Breast epithelium (tissue), 4 donors: ENCODE measurements at regions not wholly inside any gene's neighbourhood (a gene's known extent, or its start where the extent isn't known, plus 50 kb on each side); places are given as distances from the start of the nearest gene placed in this dataset.
A peak's percentile ranks its signal among the peaks of the same experiment; 100 is the strongest.

ENCODE experiments used
- DNase-seq, 2 donors: peaks; one replicate each; pipeline ENCODE4 v3.0.0-alpha.2; 2019; ENCODE audit warnings: low spot score in 2 of 2
- H3K27ac ChIP-seq, 2 donors: fragments of 200-600 bp; sonication (generic) in 1 of 2; one replicate each; pipeline ENCODE4 v1.5.1; 2016 to 2019; ENCODE audit warnings: mild to moderate bottlenecking in 1 of 2
- H3K27me3 ChIP-seq, 2 donors: fragments of 200-600 bp; sonication (generic) in 1 of 2; one replicate each; pipeline versions ENCODE4 v1.5.1 to v1.6.0; 2017 to 2019; ENCODE audit warnings: control low read depth in 1 of 2, mild to moderate bottlenecking in 1 of 2
- H3K36me3 ChIP-seq: fragments of 200-600 bp; one replicate; pipeline ENCODE4 v1.5.1; 2019
- H3K4me1 ChIP-seq, 2 donors: fragments of 200-600 bp; sonication (generic); one replicate each; pipeline ENCODE4 v1.5.1; 2016 to 2019; ENCODE audit warnings: control low read depth in 1 of 2
- H3K4me3 ChIP-seq, 3 donors: fragments of 200-600 bp; sonication (generic); 1 replicate in 2 of 3; 2 replicates in 1 of 3; pipeline ENCODE4 v1.5.1; 2016 to 2019; ENCODE audit warnings: mild to moderate bottlenecking in 3 of 3, moderate library complexity in 2 of 3
- H3K9me3 ChIP-seq, 2 donors: fragments of 200-600 bp; sonication (generic) in 1 of 2; one replicate each; pipeline ENCODE4 v1.5.1; 2016 to 2019; ENCODE audit warnings: control low read depth in 1 of 2
- POLR2A ChIP-seq: fragments of 450-650 bp; IDR thresholded peaks from one replicate; pipeline ENCODE4 v1.6.1; 2016; ENCODE audit warnings: antibody characterized with exemption, mild to moderate bottlenecking, moderate library complexity
- POLR2AphosphoS5 ChIP-seq, 3 donors: sonication (generic); formaldehyde crosslinking; IDR thresholded peaks; one replicate each; pipeline ENCODE4 v1.6.1; 2017; ENCODE audit warnings: antibody characterized with exemption in 3 of 3
- intact Hi-C: fragments of 100-400 bp; cut with DNase I; formaldehyde crosslinking; loops from one replicate; pipeline ENCODE4 v1.15.1; 2023; ENCODE audit warnings: low total_unique reads
- TF ChIP-seq, protein P1 (sequence below), 3 donors: fragments of 450-650 bp; IDR thresholded peaks; one replicate each; pipeline ENCODE4 v1.5.1; 2016 to 2017; ENCODE audit warnings: antibody characterized with exemption in 3 of 3, mild to moderate bottlenecking in 3 of 3, moderate library complexity in 3 of 3

GRCh38 chr2:204065566-204065965 lies 129.0 kb downstream of the ICOS start:
- TF ChIP-seq POLR2AphosphoS5 (IDR thresholded peaks at IDR 0.05) (no peak), POLR2A (no peak)
- TF ChIP-seq, protein P1, sequence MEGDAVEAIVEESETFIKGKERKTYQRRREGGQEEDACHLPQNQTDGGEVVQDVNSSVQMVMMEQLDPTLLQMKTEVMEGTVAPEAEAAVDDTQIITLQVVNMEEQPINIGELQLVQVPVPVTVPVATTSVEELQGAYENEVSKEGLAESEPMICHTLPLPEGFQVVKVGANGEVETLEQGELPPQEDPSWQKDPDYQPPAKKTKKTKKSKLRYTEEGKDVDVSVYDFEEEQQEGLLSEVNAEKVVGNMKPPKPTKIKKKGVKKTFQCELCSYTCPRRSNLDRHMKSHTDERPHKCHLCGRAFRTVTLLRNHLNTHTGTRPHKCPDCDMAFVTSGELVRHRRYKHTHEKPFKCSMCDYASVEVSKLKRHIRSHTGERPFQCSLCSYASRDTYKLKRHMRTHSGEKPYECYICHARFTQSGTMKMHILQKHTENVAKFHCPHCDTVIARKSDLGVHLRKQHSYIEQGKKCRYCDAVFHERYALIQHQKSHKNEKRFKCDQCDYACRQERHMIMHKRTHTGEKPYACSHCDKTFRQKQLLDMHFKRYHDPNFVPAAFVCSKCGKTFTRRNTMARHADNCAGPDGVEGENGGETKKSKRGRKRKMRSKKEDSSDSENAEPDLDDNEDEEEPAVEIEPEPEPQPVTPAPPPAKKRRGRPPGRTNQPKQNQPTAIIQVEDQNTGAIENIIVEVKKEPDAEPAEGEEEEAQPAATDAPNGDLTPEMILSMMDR (IDR thresholded peaks at IDR 0.05): no peak
- intact Hi-C loops: no loop called here
- H3K27me3 ChIP-seq: no peaks in the 10 kb centered on the region

GRCh38 chr2:204066051-204066450 lies 129.5 kb downstream of the ICOS start:
- no peak for DNase-seq
- Histone ChIP-seq H3K4me1 (no peaks in the 10 kb centered on the region), H3K9me3 (no peaks in the 10 kb centered on the region), H3K27me3 (no peaks in the 10 kb centered on the region), H3K4me3 (no peak overlapping the region), H3K27ac (no peak overlapping the region), H3K36me3 (no peaks in the 10 kb centered on the region)
- intact Hi-C loops: no loop called here
- TF ChIP-seq POLR2AphosphoS5 (IDR thresholded peaks at IDR 0.05): no peak
- no peak for TF ChIP-seq POLR2A
- TF ChIP-seq, protein P1 (IDR thresholded peaks at IDR 0.05): no peak

More at GRCh38 chr2:204065566-204065965, 129.0 kb downstream of the ICOS start:
- H3K4me3 ChIP-seq: no peak overlapping the region
- no peak for DNase-seq
- no peaks in the 10 kb centered on the region for H3K36me3 ChIP-seq
- H3K27ac ChIP-seq: no peak overlapping the region
- no peaks in the 10 kb centered on the region for H3K9me3 ChIP-seq
- H3K4me1 ChIP-seq: no peaks in the 10 kb centered on the region

DNA sequence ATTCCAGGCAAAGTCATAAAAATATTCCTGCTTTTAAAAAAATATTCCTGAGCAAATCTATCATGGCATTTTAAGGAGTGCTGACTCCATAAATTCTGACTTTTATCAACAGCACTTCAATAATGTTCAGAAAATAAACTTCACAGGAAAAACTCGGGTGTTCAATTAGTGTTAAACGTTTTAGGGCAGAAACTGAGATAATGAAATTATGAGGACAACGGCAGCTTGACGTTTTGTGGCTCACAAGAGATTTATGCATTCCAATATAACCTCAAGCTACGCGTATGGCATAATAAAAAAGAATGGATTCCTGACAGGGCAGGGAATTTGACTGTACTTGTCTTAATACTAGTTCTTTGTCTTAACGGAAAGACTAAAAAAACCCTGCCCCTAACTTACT lies 133.2 kb downstream of the ICOS start:
- H3K27me3 ChIP-seq: no peaks in the 10 kb centered on the region
- H3K4me1 ChIP-seq: no peaks in the 10 kb centered on the region
- H3K9me3 ChIP-seq: no peaks in the 10 kb centered on the region
- no peak overlapping the region for H3K27ac ChIP-seq
- H3K36me3 ChIP-seq: no peaks in the 10 kb centered on the region
- intact Hi-C loops: no loop called here
- H3K4me3 ChIP-seq: no peak overlapping the region
- TF ChIP-seq, protein P1 (IDR thresholded peaks at IDR 0.05): no peak
- TF ChIP-seq POLR2AphosphoS5 (IDR thresholded peaks at IDR 0.05): no peak
- TF ChIP-seq POLR2A: no peak
- DNase-seq: no peak

- H3K4me3 ChIP-seq: no peak overlapping the region
- no peaks in the 10 kb centered on the region for H3K4me1 ChIP-seq
- H3K27me3 ChIP-seq: no peaks in the 10 kb centered on the region
- H3K27ac ChIP-seq: no peak overlapping the region
- TF ChIP-seq POLR2AphosphoS5 (IDR thresholded peaks at IDR 0.05) (no peak), POLR2A (no peak)
- TF ChIP-seq, protein P1 (IDR thresholded peaks at IDR 0.05): no peak
- no peak for DNase-seq
- H3K36me3 ChIP-seq: no peaks in the 10 kb centered on the region
- no peaks in the 10 kb centered on the region for H3K9me3 ChIP-seq
- intact Hi-C loops: no loop called here
Measured at GRCh38 chr2:204072443-204073324, 136.1 kb downstream of the ICOS start.

GRCh38 chr2:204074456-204074855 lies 137.9 kb downstream of the ICOS start:
- Histone ChIP-seq H3K9me3 (peaks cover 0 to 3% of the 10 kb centered on the region in 2 donors), H3K4me1 (no peaks in the 10 kb centered on the region), H3K4me3 (no peak overlapping the region), H3K27ac (no peak overlapping the region), H3K27me3 (no peaks in the 10 kb centered on the region), H3K36me3 (no peaks in the 10 kb centered on the region)
- TF ChIP-seq, protein P1 (IDR thresholded peaks at IDR 0.05): no peak
- TF ChIP-seq POLR2AphosphoS5 (IDR thresholded peaks at IDR 0.05) (peak in 1 of 3 donors; percentile 55), POLR2A (no peak)
- intact Hi-C loops: no loop called here
- no peak for DNase-seq
